Ishikawa (cell line): ENCODE measurements at regions not wholly inside any gene's neighbourhood (a gene's known extent, or its start where the extent isn't known, plus 50 kb on each side); places are given as distances from the start of the nearest gene placed in this dataset.

Experiments used
- CEBPB ChIP-seq: IDR thresholded peaks from 2 replicates; pipeline ENCODE4 v1.6.1; 2012
- CREB1 ChIP-seq: IDR thresholded peaks from 2 replicates; pipeline ENCODE4 v1.6.1; 2012; ENCODE audit warnings: low read depth
- EGR1 ChIP-seq: IDR thresholded peaks from 2 replicates; pipeline ENCODE4 v1.6.1; 2012
- EP300 ChIP-seq: IDR thresholded peaks from 2 replicates; pipeline ENCODE4 v1.6.1; 2012; ENCODE audit warnings: borderline replicate concordance
- FOXM1 ChIP-seq: IDR thresholded peaks from 2 replicates; pipeline ENCODE4 v1.6.1; 2012; ENCODE audit warnings: low read depth, borderline replicate concordance
- MAX ChIP-seq: IDR thresholded peaks from 2 replicates; pipeline ENCODE4 v1.6.1; 2012
- NFIC ChIP-seq: IDR thresholded peaks from 2 replicates; pipeline ENCODE4 v1.6.1; 2012
- RAD21 ChIP-seq: IDR thresholded peaks from 2 replicates; pipeline ENCODE4 v1.6.1; 2012; ENCODE audit warnings: low read depth
- REST ChIP-seq: IDR thresholded peaks from 2 replicates; pipeline ENCODE4 v1.6.1; 2012; ENCODE audit warnings: low read depth, mild to moderate bottlenecking
- TAF1 ChIP-seq: IDR thresholded peaks from 2 replicates; pipeline ENCODE4 v1.6.1; 2012; ENCODE audit warnings: low read depth, mild to moderate bottlenecking
- TCF12 ChIP-seq: IDR thresholded peaks from 2 replicates; pipeline ENCODE4 v1.6.1; 2012; ENCODE audit warnings: low read depth
- TEAD4 ChIP-seq: IDR thresholded peaks from 2 replicates; pipeline ENCODE4 v1.6.1; 2012
- USF1 ChIP-seq: IDR thresholded peaks from 2 replicates; pipeline ENCODE4 v1.6.1; 2012
- YY1 ChIP-seq: IDR thresholded peaks from 2 replicates; pipeline ENCODE4 v1.6.1; 2012; ENCODE audit warnings: low read depth
- ZBTB7A ChIP-seq: IDR thresholded peaks from 2 replicates; pipeline ENCODE4 v1.6.1; 2012; ENCODE audit warnings: low read depth

DNA sequence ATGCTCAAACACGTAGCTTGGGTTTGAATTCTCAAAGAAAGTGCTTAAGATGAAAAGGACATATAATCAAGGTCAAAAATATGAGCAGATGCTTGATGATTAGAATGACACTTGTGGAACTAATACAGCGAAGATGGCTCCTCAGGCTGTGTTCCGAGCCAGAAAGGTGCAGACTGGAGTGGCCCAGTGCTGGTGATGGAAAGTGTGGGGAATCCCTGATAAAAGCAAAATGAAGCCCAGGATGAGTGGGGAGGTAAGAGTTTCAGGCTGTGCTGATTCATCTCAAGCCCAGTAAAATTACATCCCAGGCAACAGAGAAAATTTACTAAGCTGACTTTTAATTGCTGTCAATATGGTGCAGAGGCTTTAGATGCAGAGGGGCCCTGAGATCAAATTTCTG is 77.8 kb upstream of the IKZF1 start:
- no peak for TF ChIP-seq CEBPB
- no peak for TF ChIP-seq RAD21
- no peak for TF ChIP-seq REST
- TF ChIP-seq TEAD4: no peak
- TF ChIP-seq TAF1: no peak
- TF ChIP-seq USF1: no peak
- TF ChIP-seq TCF12: no peak
- no peak for TF ChIP-seq YY1
- TF ChIP-seq EP300: no peak
- no peak for TF ChIP-seq FOXM1

GRCh38 chr7:50226145-50226544 is 78.4 kb upstream of the IKZF1 start:
- TF ChIP-seq FOXM1 (no peak), RAD21 (no peak), USF1 (no peak), CEBPB (no peak), REST (no peak), YY1 (no peak), EP300 (no peak), NFIC (no peak), TEAD4 (no peak), MAX (no peak), TAF1 (no peak), EGR1 (no peak), ZBTB7A (no peak), TCF12 (no peak), CREB1 (no peak)

GRCh38 chr7:50221433-50221832 is 83.1 kb upstream of the IKZF1 start:
- TF ChIP-seq YY1: no peak
- no peak for TF ChIP-seq CREB1

- TF ChIP-seq TEAD4 (no peak), CEBPB (no peak), REST (no peak)
These were observed 83.5 kb upstream of the IKZF1 start for GRCh38 chr7:50221028-50221427.

GRCh38 chr7:50220273-50220672 is 84.2 kb upstream of the IKZF1 start:
- TF ChIP-seq NFIC (no peak), REST (no peak), EP300 (no peak), CEBPB (no peak), FOXM1 (no peak), ZBTB7A (no peak), CREB1 (no peak), TCF12 (no peak), TEAD4 (no peak), YY1 (no peak), TAF1 (no peak), RAD21 (no peak), EGR1 (no peak), MAX (no peak), USF1 (no peak)
